Fibroblast of lung (primary cell): ENCODE measurements at regions not wholly inside any gene's neighbourhood (a gene's known extent, or its start where the extent isn't known, plus 50 kb on each side); places are given as distances from the start of the nearest gene placed in this dataset.

Experiments
- DNase-seq, 2 donors: peaks; one replicate each; pipeline versions ENCODE4 v3.0.0 to v3.0.0-alpha.2; 2010; ENCODE audit warnings: low read depth in 2 of 2
- H2AFZ ChIP-seq: 2 replicates; pipeline ENCODE4 v1.5.1; 2012; ENCODE audit warnings: low read length, control low read depth, inconsistent platforms
- H3K27ac ChIP-seq: 2 replicates; pipeline ENCODE4 v1.5.1; 2011; ENCODE audit warnings: low read length, control low read depth; ENCODE audit not compliant: insufficient read depth
- H3K27me3 ChIP-seq: 2 replicates; pipeline ENCODE4 v1.5.1; 2011; ENCODE audit warnings: mild to moderate bottlenecking, low read length; ENCODE audit not compliant: control insufficient read depth, insufficient read depth
- H3K36me3 ChIP-seq: 2 replicates; pipeline ENCODE4 v1.5.1; 2011; ENCODE audit warnings: low read length; ENCODE audit not compliant: control insufficient read depth, insufficient read depth
- H3K4me1 ChIP-seq: 2 replicates; pipeline ENCODE4 v1.5.1; 2011; ENCODE audit warnings: low read length; ENCODE audit not compliant: control insufficient read depth, insufficient read depth; ENCODE audit errors: extremely low read depth
- H3K4me2 ChIP-seq: 2 replicates; pipeline ENCODE4 v1.5.1; 2011; ENCODE audit warnings: low read length, control low read depth; ENCODE audit not compliant: insufficient read depth; ENCODE audit errors: extremely low read depth
- H3K4me3 ChIP-seq, 4 experiments: fragments of 200-600 bp in 1 of 4; sonication (generic) in 1 of 4; replicated peaks in 1 of 4; 2 replicates each; pipeline ENCODE4 v1.5.1; 2011 to 2016; ENCODE audit warnings: low read length in 4 of 4, low read depth in 3 of 4, mild to moderate bottlenecking in 3 of 4, control low read depth in 2 of 4, inconsistent platforms in 1 of 4, mixed read lengths in 1 of 4; ENCODE audit not compliant: insufficient read depth in 1 of 4; ENCODE audit errors: control extremely low read depth in 1 of 4
- H3K79me2 ChIP-seq: 2 replicates; pipeline ENCODE4 v1.5.1; 2012; ENCODE audit warnings: mild to moderate bottlenecking, low read length, inconsistent platforms; ENCODE audit not compliant: control insufficient read depth, insufficient read depth
- H3K9ac ChIP-seq: 2 replicates; pipeline ENCODE4 v1.5.1; 2011; ENCODE audit warnings: mild to moderate bottlenecking, low read length, control low read depth; ENCODE audit not compliant: insufficient read depth
- H3K9me3 ChIP-seq: 2 replicates; pipeline ENCODE4 v1.5.1; 2012; ENCODE audit warnings: low read depth, low read length; ENCODE audit not compliant: control insufficient read depth, insufficient read depth
- H4K20me1 ChIP-seq: 2 replicates; pipeline ENCODE4 v1.5.1; 2011; ENCODE audit warnings: low read length; ENCODE audit not compliant: control insufficient read depth, insufficient read depth; ENCODE audit errors: extremely low read depth
- CTCF ChIP-seq, 2 donors: IDR thresholded peaks in 1 of 2; conservative IDR thresholded peaks in 1 of 2; 1 replicate in 1 of 2; 2 replicates in 1 of 2; pipeline ENCODE4 v1.5.1; 2011 to 2012; ENCODE audit warnings: low read length in 2 of 2, control low read depth in 1 of 2, inconsistent platforms in 1 of 2, low read depth in 1 of 2, mild to moderate bottlenecking in 1 of 2
- EZH2 ChIP-seq: IDR thresholded peaks from 2 replicates; pipeline ENCODE4 v1.5.1; 2012; ENCODE audit warnings: low read length, control low read depth, mild to moderate bottlenecking; ENCODE audit errors: missing control alignments

- Histone ChIP-seq H3K27ac (no peak overlapping the region), H3K36me3 (no peaks in the 10 kb centered on the region), H3K27me3 (no peaks in the 10 kb centered on the region), H4K20me1 (no peaks in the 10 kb centered on the region), H2AFZ (no peak overlapping the region), H3K9me3 (no peaks in the 10 kb centered on the region), H3K4me1 (no peaks in the 10 kb centered on the region), H3K4me2 (no peak overlapping the region), H3K4me3 (no peak overlapping the region), H3K79me2 (no peaks in the 10 kb centered on the region), H3K9ac (no peak overlapping the region)
- TF ChIP-seq EZH2 (no peak), CTCF (conservative IDR thresholded peaks at IDR 0.05 in 1 of 2, IDR thresholded peaks at IDR 0.05 in 1 of 2; ENCODE audit: low read depth in 1 of 2, low read length in 2 of 2) (no peak)
- DNase-seq, result no peak
These were observed 395.6 kb downstream of the IRX2 start for GRCh38 chr5:2355859-2356258.

- Histone ChIP-seq H3K36me3 (no peaks in the 10 kb centered on the region), H2AFZ (no peak overlapping the region), H3K4me1 (no peaks in the 10 kb centered on the region), H4K20me1 (no peaks in the 10 kb centered on the region), H3K9ac (no peak overlapping the region), H3K27ac (no peak overlapping the region), H3K27me3 (no peaks in the 10 kb centered on the region), H3K79me2 (no peaks in the 10 kb centered on the region), H3K4me2 (no peak overlapping the region), H3K9me3 (no peaks in the 10 kb centered on the region), H3K4me3 (no peak overlapping the region)
- no peak for DNase-seq
- no peak for TF ChIP-seq CTCF (conservative IDR thresholded peaks at IDR 0.05 in 1 of 2, IDR thresholded peaks at IDR 0.05 in 1 of 2; ENCODE audit: low read depth in 1 of 2, low read length in 2 of 2)
These were observed 397.5 kb downstream of the IRX2 start for GRCh38 chr5:2353871-2354440.

GRCh38 chr5:2353211-2353610 lies 398.3 kb downstream of the IRX2 start:
- Histone ChIP-seq H3K4me1 (no peaks in the 10 kb centered on the region), H4K20me1 (no peaks in the 10 kb centered on the region), H3K27me3 (no peaks in the 10 kb centered on the region), H3K9me3 (no peaks in the 10 kb centered on the region), H3K79me2 (no peaks in the 10 kb centered on the region), H3K4me3 (no peak overlapping the region), H3K9ac (no peak overlapping the region), H3K36me3 (no peaks in the 10 kb centered on the region), H3K4me2 (no peak overlapping the region), H3K27ac (no peak overlapping the region), H2AFZ (no peak overlapping the region)
- no peak for TF ChIP-seq EZH2
- no peak for DNase-seq
